DMS 273 treated with DMSO at 0.1 percent for 48 hours (cell line): ENCODE measurements at regions not wholly inside any gene's neighbourhood (a gene's known extent, or its start where the extent isn't known, plus 50 kb on each side); places are given as distances from the start of the nearest gene placed in this dataset.

Experiments used
- DNase-seq: peaks from one replicate; lab custom pipeline; 2025; lab: John Stamatoyannopoulos, UW

DNA sequence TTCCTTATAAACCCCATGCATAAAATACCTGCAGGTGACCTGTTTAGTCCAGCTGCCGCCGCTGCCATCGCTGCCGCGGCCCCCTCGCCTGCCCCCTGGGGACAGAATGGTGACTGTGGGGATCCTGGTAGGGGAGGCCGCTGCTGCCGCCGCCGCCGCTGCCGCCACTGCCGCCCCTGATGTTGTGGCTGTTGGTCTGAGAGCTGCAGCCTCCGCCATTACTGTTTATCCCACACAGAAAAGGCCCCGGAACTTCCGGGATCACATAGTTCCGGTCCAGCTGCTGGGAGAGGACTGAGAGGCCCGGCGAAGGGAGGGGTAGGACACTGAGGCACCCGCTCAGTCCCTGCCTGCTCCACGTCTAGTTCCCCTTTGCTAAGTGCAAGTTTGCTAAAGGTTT lies 244.9 kb downstream of the C12orf50 start:
- no peak for DNase-seq

DNA sequence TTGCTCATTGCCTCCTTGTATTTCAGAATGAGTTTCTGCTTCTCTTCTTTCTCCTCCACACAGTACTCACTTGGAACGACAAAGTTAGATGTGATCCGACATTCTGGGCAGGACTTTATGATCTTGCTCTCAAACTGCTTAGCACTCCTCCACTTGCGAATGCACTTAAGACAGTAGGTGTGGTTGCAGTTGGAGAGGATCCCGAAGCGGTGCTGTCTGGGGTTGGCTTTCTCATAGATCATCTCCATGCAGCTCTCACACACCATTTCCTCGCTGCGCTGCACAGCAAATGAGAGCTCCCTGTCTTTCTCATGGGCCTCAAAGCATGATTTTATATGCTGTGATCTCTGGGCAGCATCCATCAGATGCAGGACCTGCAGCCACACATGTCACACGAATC lies 245.7 kb downstream of the C12orf50 start:
- no peak for DNase-seq

DNA sequence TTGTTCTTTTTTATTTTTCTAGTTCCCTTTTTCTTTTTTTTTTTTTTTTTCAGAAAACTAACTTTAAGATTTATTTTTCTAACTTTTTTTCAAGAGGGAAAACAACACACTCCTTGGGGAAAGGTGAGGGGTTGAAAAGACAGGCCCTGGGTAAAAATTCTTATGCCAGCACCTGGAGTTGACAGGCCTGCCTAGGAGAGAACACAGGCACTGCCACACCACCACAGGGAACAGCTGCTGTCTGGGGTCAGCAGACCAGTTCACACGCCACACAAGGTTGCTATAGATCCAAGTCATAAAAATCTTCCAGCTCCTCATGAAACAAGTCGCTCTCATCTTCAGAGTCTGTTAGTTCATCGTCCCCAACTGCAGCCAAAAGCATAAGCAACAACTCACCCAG lies 246.4 kb downstream of the C12orf50 start:
- DNase-seq, result no peak

DNA sequence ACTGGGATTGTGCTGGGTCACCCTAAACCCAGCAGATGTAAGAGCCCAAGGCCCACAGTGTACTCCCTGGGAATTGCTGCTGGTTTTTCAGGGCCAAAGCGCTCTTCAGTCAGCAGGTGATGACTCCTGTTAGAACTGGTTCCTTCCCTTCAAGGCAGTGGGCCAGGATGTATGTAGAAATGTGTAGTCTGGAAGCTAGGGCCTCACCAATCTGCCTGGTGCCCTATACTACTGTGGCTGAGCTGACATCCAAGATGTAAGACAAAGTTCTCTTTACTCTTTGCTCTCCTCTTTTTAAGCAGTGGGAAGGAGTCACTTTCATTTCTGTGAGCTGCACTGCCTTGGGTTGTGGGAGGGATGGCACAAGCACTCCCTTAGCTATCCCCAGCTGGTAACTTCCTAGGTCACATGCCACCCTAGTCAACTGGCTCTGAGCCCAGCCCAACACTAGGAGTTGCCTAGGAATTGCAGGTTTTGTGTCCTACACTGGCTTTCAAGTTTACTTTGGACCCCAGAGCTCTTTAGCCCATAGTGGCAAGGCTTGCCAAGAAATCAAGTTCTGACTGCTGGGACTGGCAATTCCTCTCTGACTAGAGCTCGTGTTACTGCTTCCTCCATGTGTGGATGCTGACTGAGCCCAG lies 249.2 kb downstream of the C12orf50 start:
- DNase-seq, result no peak

DNA sequence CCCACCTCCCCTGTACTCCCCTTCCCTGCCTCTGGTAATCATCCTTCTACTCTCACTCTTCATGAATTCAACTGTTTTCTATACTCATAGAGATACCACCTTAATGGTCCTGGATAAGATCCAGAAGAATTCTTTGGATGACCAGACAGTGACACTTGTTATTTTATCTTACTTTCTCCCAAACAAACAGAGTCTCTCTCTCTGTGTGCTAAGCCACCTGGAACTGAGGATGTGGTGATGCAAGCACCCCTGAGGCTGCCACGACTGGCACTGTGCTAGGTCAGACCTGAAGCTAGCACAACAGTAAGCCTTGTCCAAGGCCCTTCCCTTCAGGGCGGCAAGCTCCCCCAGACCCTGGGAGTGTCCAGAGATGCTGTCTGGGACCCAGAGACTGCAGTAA lies 250.2 kb downstream of the C12orf50 start:
- no peak for DNase-seq

DNA sequence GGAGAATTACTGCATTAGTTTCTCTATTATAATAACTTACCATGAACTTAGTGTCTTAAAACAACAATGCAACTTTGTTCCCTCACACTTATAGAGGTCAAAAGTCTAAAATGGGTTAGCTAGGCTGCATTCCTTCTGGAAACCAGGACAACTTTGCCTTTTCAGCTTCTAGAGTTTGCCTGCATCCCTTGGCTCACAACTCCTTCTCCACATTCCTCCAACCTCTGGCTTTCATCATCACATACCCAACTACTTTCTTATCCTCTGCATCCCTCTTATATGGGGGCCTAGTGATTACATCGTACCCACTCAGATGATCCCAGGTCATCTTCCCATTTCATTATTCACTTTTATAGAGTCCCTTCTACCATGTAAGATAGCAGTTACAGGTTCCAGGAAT lies 251.1 kb downstream of the C12orf50 start:
- DNase-seq, result no peak

DNA sequence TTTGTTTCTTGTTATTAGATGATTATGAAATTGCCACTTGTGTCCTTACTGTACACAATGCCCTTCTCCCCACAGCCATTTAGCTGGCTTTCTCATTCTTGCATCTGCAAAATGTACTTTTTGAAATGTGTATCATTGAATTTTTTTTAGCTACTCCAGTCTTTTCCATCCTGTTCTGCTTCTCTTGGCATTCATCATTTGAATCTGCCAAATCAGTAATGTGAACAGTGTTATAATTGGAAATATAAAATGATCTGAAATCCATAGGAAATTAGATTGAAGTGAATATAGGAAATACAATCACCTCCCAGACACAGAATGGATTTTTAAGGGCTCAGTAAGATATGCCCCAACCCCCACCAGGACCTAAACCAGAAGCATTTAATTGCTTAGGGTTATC lies 253.4 kb downstream of the C12orf50 start:
- DNase-seq, result no peak

DNA sequence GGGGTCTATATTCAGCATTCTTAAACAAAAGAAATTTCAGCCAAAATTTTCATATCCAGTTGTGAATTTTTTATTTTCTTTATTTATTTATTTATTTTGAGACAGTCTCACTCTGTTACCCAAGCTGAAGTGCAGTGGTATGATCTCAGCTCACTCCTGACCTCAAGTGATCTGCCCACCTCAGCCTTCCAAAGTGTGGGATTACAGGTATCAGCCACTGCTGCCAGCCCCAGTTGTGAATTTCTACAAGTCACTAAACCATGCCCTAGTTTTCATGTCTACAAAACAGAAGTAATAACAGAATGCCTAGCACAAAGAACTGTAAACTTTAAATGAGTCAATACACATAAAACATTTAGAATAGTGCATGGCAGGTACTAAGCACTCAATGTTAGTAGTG lies 254.2 kb downstream of the C12orf50 start:
- DNase-seq, result no peak

DNA sequence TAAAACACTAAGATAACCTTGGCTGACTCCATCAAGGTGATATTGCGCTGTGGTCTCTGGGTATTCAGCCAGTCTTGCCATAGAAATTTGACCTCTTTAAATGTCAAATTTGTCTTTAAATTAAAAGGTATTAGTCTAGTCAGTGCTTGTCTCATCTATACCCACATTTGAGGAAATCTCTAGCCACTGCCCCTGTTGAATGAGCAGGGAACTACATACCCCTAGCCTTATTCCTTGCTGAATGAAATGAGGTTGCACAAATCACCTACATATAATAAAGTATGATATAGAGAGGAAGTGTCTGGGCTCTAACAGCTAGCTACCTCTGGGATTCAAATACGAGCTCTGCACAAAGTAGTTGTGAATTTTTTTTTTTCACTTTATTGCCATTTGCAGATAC lies 256.8 kb downstream of the C12orf50 start:
- no peak for DNase-seq

DNA sequence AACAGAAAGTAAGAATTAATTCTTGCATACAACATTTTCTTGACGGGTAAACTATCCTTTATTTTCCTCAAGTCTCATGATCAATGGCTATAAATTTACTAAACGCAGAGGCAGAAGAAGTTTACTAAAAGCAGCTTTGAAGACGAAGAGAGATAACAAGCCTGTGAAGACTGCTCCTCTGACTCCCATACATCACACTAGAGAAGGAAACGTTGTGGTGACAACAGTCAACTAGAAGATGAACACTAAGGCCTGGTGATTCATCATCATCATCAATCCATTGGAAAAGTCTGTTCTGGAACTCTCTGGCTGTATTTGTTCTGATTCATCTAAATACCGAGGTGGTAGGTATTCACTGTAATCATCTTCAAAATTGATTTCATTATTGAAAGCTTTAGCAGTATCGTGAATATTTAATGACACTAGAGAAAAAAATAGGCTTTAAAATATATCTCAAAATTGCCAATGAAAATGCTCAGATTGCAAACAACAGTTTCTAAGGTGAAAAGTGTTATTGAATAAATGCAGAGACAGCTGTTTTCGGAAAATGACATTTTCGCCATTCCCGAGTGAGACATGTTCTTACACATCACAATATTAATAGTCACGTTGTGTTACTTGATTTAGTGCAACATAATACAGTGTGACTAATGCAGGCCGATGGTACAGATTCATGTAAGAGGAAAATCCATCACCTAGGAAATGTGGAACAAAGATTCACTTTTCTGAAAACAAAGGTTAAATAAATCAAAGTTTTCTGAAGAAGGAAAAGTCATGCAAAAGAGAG lies 260.5 kb downstream of the C12orf50 start:
- no peak for DNase-seq

DNA sequence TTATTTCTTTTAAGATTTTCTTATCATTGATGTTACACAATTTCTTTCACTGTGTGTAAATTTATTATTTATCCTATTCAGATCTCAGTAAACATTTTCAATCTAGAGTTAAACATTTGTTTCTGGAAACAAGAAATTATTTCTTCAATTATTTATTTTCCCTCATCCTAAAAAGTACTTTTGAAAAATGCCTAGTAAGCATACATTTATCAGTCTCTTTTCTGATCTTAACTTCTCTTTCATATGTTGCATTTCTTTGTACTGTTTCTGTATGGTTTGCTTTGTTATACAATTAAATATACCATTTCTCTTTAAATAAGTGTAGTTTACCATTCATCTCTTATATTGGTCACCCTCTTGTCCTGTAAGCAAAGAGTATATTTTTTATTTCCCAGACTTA lies 263.2 kb downstream of the C12orf50 start:
- DNase-seq, result no peak

DNA sequence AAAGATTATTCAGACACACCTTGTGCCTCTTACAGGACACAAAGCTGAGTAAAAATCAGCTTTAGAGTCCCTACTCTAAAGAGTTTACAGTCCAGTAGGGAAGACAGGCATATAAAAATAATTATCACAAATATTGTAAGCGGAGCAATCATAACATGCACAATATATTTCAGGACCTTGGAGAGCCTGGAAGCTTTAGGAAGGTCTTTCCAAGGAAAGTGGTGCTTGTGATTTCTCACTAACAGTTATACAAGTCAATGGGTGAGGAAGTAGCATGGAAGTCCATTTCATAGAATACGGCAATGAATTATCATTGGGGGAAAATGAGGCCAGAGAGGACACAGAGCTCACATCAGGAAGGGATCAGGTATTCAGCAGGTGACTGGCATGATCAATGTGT lies 268.3 kb downstream of the C12orf50 start:
- DNase-seq, result no peak

DNA sequence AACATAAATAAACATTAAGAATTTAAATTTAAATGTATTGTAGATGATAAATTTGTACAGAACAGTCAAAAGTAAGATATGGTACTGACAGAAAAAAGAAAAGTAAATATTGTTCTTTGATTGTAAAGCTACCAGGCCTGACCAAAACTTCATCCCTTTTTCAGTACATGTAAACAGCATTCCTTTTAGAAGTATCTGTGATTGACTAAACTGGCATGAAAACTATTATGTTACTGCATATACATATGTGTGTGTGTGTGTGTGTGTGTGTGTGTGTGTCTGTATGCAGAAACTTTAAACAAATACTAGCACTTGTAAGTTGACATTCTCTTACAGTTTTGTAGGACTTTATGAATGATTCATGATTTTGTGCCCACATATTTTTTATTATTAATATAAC lies 270.9 kb downstream of the C12orf50 start:
- DNase-seq, result no peak

DNA sequence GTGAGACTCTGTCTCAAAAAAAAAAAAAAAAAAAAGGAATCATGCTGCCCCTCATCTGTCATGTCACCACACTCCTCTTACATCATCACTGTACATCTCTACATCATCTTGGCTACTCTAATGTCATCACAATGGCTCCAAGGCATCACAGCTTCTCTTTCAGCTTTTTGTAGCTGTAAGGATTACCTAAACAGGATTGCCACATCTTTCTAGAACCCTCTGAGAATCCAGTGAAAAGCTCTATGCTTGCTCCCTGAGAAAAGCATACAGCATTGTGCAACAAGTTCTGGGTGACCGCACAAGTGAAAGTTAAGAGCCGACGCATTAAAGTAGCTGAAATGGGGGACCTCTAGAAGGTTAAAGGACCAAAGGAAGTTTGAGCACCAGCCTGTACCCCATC lies 272.5 kb downstream of the C12orf50 start:
- no peak for DNase-seq

DNA sequence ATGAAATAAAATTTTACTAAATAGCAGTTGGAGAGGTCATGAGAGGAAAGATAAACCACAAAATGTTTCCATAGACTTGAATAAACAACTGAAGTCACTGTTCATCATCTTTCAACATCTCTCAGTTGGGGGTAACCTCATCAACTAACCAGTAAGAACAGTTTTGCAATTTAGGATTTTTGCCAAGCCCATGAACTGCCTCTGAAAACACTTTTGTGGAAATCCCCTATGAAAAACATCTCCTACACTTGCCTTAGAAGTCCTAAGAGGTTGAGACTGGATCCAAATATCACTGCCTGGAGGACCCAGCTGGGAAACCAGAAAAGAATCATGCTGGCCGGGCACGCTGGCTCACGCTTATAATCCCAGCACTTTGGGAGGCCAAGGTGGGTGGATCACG lies 273.1 kb downstream of the C12orf50 start:
- DNase-seq, result no peak

DNA sequence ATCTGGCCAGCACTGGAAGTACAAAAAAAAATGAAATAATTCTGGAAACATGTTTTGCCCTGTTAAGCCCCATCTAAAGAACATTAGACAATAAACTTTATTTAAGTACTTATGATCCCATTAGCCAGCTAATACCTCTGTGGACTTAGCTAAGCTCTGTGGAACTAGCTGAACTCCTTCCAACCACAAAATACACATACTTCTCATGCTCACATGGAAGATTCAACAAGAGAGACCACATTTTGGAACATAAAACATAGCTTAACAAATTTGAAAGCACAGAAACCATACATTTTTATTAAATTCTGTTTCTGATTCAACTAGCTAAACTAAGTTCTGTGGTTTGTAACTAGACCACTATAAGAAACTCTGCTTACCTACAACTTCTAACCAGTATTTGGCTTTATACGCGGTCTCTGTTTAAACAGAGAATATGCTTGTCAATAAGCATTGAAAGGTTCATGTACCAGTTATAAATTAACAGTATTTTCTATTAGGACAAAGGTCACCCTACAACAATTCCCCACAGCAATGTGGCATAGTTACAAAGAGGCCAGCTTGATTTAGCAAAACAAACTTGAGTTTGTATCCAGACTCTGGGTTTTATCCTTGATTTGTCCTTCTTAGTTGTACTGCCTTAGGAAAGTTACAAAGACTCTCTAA lies 300.1 kb downstream of the C12orf50 start:
- DNase-seq, result no peak

DNA sequence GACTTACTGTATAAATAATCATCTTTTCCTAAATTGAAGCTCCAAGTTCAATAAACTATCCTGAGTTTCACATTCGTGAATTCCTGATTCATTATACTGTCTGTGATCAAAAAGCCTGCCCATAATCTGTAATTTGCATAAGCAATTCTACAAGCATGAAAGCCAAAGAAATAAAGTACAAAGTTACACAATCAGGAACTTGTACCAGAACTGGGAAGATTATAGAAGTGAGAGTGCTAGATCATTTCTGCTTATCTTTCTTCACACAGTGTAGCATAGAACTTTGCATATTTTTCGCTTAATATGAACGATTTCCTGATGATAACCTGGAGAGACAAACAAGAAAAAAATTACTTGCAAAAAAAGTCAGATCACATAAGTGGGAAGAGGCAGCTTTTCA lies 308.2 kb downstream of the C12orf50 start:
- DNase-seq, result no peak

DNA sequence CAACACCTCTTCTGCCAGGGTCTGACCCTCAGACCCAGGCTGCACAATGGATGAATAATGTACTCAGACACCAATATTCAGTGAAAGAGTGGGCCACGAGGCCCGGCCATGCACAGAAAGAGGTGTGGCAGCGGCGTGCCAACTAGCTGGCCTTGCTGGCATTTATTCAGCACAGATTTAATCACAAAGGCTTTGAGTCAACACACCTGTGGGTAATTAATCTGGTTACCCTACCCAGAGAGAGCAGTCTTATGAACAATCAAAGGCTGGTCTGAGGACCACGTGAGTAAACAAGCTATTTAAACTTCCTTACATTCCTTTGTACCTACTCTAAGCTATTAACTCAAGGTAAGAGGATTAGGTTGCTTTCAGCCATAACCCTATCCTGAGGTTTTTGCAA lies 324.8 kb downstream of the C12orf50 start:
- DNase-seq, result no peak

DNA sequence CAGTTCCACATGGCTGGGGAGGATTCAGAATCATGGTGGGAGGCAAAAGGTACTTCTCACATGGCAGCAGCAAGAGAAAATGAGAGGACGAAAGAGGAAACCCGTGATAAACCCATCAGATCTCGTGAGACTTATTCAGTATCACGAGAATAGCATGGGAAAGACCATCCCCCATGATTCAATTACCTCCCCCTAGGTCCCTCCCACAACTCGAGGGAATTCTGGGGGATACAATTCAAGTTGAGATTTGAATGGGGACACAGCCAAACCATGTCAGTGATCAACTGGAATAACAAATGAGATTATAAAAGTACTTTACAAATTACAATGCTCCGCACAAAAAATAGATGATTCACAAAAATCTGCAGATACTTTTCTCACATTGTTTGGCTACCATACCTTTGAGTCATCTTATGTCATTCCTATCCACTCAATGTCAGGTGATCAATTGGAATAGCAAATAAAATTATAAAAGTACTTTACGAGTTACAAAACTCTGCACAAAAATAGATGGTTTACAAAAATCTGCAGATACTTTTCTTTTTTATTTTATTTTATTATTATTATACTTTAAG lies 338.9 kb downstream of the C12orf50 start:
- no peak for DNase-seq

DNA sequence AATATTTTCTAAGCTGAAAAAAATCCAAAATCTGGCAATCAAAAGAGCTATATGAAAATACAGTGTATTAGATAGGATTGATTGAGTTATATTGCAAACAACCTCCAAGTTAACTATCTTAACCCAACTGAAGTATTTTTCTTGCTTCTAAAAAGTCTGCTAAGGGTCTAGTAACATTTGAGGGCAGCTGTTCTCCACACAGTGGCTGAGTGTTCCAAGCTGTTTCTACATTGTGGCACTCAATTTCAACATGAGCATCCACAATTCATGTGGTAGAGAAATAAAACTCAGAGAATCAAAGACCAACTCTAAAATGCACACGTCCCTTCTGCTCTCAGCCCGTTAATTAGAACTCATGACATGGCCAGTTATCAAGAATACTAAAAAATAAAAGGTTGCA lies 340.0 kb downstream of the C12orf50 start:
- no peak for DNase-seq

DNA sequence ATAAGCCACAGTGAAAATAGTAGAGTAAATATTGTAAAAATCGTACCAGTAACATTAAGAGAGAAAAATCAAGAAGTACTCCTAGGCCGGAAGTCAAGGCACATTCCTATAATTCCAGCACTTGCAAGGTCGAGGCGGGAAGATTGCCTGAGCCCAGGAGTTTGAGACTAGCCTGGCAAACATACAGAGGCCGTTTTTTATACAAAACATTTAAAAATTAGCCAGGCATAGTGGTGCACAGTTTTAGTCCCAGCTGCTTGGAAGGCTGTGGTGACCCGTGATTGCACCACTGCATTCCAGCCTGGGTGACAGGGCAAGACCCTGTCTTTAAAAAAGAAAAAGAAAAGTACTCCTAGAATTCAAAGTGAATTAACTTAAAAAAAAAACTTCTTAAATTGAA lies 341.8 kb downstream of the C12orf50 start:
- no peak for DNase-seq

DNA sequence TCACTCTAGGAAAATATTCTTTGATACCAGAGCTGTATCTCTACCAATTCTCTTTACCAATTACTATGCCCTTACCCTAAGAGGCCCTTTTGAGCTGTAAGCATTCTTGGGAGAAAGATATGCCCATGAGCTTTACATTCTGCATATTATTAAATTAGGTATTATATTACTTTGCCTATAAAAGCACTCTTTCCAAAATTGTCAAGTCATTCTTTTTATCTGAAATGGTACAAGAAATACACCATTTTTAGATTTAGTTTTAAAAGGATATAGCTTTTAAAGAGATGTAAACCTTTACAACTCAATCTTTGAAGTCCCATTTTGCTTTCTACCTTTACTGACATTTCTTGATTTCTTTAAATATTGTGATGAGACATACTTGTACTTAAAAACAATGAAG lies 343.5 kb downstream of the C12orf50 start:
- no peak for DNase-seq

DNA sequence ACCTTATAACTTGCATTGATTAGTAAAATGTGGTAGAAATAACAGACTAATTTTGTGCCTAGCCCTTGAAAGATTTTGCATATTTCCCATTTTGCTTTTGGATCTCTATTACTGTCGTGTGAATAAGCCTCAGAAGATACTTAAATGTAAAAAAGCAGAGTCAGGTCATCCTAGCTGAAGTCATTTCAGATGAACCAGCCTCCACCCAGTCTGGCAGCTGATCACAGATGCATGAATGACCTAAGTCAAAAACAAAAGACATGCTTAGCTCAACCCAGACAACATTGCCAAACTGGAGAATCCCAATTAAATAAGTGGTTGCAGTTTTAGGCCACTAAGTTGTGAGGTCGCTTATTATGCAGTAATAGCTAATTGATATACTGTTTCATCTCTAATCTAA lies 349.9 kb downstream of the C12orf50 start:
- no peak for DNase-seq
